Panc1 (cell line): ENCODE measurements at regions not wholly inside any gene's neighbourhood (a gene's known extent, or its start where the extent isn't known, plus 50 kb on each side); places are given as distances from the start of the nearest gene placed in this dataset.

Source experiments
- POLR2AphosphoS5 ChIP-seq: IDR thresholded peaks from 2 replicates; pipeline ENCODE4 v1.6.1; 2012; ENCODE audit warnings: mild to moderate bottlenecking, low read depth, low read length, moderate library complexity
- SIN3A ChIP-seq: IDR thresholded peaks from 2 replicates; pipeline ENCODE4 v1.6.1; 2012; ENCODE audit warnings: low read depth, mild to moderate bottlenecking, low read length, moderate library complexity, borderline replicate concordance; ENCODE audit not compliant: insufficient read depth
- TCF7L2 ChIP-seq: IDR thresholded peaks from 2 replicates; pipeline ENCODE4 v1.6.1; 2011; ENCODE audit warnings: mild to moderate bottlenecking, low read depth, low read length, inconsistent platforms
- TF ChIP-seq, protein P1 (sequence below): fragments of 450-650 bp; IDR thresholded peaks from 2 replicates; pipeline ENCODE4 v1.5.1; 2017; ENCODE audit warnings: mild to moderate bottlenecking
- TF ChIP-seq, protein P2 (sequence below), 2 experiments: IDR thresholded peaks; 2 replicates each; pipeline ENCODE4 v1.6.1; 2011 to 2012; ENCODE audit warnings: low read depth in 2 of 2, control low read depth in 1 of 2, low read length in 1 of 2, mild to moderate bottlenecking in 1 of 2, moderate library complexity in 1 of 2; ENCODE audit not compliant: insufficient read depth in 1 of 2

DNA sequence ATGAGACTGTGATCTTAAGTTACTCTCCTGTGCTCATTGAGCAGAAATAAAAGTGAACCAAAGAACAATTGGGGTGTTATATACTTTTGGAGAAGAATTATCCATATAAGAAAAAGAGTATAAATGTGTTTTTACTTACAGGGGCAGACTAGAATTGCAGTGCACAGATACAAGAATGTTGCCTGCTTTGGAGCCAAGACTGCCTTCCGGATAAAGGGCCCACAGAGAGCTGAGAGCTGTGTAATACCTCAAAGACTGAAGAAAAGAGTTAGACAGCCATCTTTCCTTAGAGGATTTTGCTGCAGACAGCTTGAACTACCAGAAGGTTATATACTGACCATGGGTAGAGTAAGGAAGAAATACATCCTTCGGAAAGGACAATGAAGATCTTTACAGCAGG is 1235.5 kb upstream of the CITED2 start:
- TF ChIP-seq, protein P1, sequence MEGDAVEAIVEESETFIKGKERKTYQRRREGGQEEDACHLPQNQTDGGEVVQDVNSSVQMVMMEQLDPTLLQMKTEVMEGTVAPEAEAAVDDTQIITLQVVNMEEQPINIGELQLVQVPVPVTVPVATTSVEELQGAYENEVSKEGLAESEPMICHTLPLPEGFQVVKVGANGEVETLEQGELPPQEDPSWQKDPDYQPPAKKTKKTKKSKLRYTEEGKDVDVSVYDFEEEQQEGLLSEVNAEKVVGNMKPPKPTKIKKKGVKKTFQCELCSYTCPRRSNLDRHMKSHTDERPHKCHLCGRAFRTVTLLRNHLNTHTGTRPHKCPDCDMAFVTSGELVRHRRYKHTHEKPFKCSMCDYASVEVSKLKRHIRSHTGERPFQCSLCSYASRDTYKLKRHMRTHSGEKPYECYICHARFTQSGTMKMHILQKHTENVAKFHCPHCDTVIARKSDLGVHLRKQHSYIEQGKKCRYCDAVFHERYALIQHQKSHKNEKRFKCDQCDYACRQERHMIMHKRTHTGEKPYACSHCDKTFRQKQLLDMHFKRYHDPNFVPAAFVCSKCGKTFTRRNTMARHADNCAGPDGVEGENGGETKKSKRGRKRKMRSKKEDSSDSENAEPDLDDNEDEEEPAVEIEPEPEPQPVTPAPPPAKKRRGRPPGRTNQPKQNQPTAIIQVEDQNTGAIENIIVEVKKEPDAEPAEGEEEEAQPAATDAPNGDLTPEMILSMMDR: no peak
- TF ChIP-seq, protein P2, sequence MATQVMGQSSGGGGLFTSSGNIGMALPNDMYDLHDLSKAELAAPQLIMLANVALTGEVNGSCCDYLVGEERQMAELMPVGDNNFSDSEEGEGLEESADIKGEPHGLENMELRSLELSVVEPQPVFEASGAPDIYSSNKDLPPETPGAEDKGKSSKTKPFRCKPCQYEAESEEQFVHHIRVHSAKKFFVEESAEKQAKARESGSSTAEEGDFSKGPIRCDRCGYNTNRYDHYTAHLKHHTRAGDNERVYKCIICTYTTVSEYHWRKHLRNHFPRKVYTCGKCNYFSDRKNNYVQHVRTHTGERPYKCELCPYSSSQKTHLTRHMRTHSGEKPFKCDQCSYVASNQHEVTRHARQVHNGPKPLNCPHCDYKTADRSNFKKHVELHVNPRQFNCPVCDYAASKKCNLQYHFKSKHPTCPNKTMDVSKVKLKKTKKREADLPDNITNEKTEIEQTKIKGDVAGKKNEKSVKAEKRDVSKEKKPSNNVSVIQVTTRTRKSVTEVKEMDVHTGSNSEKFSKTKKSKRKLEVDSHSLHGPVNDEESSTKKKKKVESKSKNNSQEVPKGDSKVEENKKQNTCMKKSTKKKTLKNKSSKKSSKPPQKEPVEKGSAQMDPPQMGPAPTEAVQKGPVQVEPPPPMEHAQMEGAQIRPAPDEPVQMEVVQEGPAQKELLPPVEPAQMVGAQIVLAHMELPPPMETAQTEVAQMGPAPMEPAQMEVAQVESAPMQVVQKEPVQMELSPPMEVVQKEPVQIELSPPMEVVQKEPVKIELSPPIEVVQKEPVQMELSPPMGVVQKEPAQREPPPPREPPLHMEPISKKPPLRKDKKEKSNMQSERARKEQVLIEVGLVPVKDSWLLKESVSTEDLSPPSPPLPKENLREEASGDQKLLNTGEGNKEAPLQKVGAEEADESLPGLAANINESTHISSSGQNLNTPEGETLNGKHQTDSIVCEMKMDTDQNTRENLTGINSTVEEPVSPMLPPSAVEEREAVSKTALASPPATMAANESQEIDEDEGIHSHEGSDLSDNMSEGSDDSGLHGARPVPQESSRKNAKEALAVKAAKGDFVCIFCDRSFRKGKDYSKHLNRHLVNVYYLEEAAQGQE (IDR thresholded peaks at IDR 0.05; ENCODE audit: insufficient read depth in 1 of 2, low read depth in 2 of 2, low read length in 1 of 2): no peak
- TF ChIP-seq POLR2AphosphoS5 (no peak), SIN3A (no peak), TCF7L2 (no peak)
